GM12872 (cell line): ENCODE measurements at regions not wholly inside any gene's neighbourhood (a gene's known extent, or its start where the extent isn't known, plus 50 kb on each side); places are given as distances from the start of the nearest gene placed in this dataset.

Experiments used
- CTCF ChIP-seq: IDR thresholded peaks from 3 replicates; pipeline ENCODE4 v1.5.1; 2011; ENCODE audit warnings: low read depth, mild to moderate bottlenecking, low read length, moderate library complexity; ENCODE audit not compliant: insufficient read depth

- TF ChIP-seq CTCF, result no peak
Observed at GRCh38 chr18:24810561-24811305, 350.3 kb downstream of the HRH4 start.

GRCh38 chr18:24811950-24812681 is 351.7 kb downstream of the HRH4 start:
- no peak for TF ChIP-seq CTCF

- TF ChIP-seq CTCF, result no peak
Observed at GRCh38 chr18:24814521-24814920, 354.1 kb downstream of the HRH4 start.

GRCh38 chr18:24817150-24817549 is 356.7 kb downstream of the HRH4 start:
- TF ChIP-seq CTCF, result no peak

GRCh38 chr18:24817587-24818371 is 357.3 kb downstream of the HRH4 start:
- TF ChIP-seq CTCF, result no peak

- TF ChIP-seq CTCF, result no peak
Observed at GRCh38 chr18:24818441-24818840, 358.0 kb downstream of the HRH4 start.
